Ishikawa (cell line): ENCODE measurements at regions not wholly inside any gene's neighbourhood (a gene's known extent, or its start where the extent isn't known, plus 50 kb on each side); places are given as distances from the start of the nearest gene placed in this dataset.

Experiments
- CEBPB ChIP-seq: IDR thresholded peaks from 2 replicates; pipeline ENCODE4 v1.6.1; 2012
- CREB1 ChIP-seq: IDR thresholded peaks from 2 replicates; pipeline ENCODE4 v1.6.1; 2012; ENCODE audit warnings: low read depth
- EGR1 ChIP-seq: IDR thresholded peaks from 2 replicates; pipeline ENCODE4 v1.6.1; 2012
- EP300 ChIP-seq: IDR thresholded peaks from 2 replicates; pipeline ENCODE4 v1.6.1; 2012; ENCODE audit warnings: borderline replicate concordance
- NFIC ChIP-seq: IDR thresholded peaks from 2 replicates; pipeline ENCODE4 v1.6.1; 2012
- RAD21 ChIP-seq: IDR thresholded peaks from 2 replicates; pipeline ENCODE4 v1.6.1; 2012; ENCODE audit warnings: low read depth
- REST ChIP-seq: IDR thresholded peaks from 2 replicates; pipeline ENCODE4 v1.6.1; 2012; ENCODE audit warnings: low read depth, mild to moderate bottlenecking
- TAF1 ChIP-seq: IDR thresholded peaks from 2 replicates; pipeline ENCODE4 v1.6.1; 2012; ENCODE audit warnings: low read depth, mild to moderate bottlenecking
- TEAD4 ChIP-seq: IDR thresholded peaks from 2 replicates; pipeline ENCODE4 v1.6.1; 2012
- YY1 ChIP-seq: IDR thresholded peaks from 2 replicates; pipeline ENCODE4 v1.6.1; 2012; ENCODE audit warnings: low read depth
- ZBTB7A ChIP-seq: IDR thresholded peaks from 2 replicates; pipeline ENCODE4 v1.6.1; 2012; ENCODE audit warnings: low read depth

GRCh38 chr12:131511391-131511802 is 199.5 kb upstream of the SFSWAP start:
- TF ChIP-seq TEAD4 = no peak
- TF ChIP-seq EGR1 = no peak
- no peak for TF ChIP-seq RAD21
- TF ChIP-seq REST = no peak
- no peak for TF ChIP-seq TAF1
- no peak for TF ChIP-seq EP300
- TF ChIP-seq YY1 = no peak
- no peak for TF ChIP-seq CEBPB
- TF ChIP-seq CREB1 = no peak
- TF ChIP-seq NFIC = no peak
- TF ChIP-seq ZBTB7A = no peak
